ENCODE measurements at regions not wholly inside any gene's neighbourhood (a gene's known extent, or its start where the extent isn't known, plus 50 kb on each side); places are given as distances from the start of the nearest gene placed in this dataset.

- no peak for TF ChIP-seq CTCF (IDR thresholded peaks at IDR 0.05; ENCODE audit: insufficient read depth, low read length, poor library complexity, severe bottlenecking)
- H3K4me3 ChIP-seq (ENCODE audit: low read depth, low read length): no peak overlapping the region
- H3K36me3 ChIP-seq (ENCODE audit: control insufficient read depth, insufficient read depth, low read length): no peaks in the 10 kb centered on the region
- DNase-seq (ENCODE audit: low read depth): no peak
- no peaks in the 10 kb centered on the region for H3K27me3 ChIP-seq (ENCODE audit: control insufficient read depth, insufficient read depth, low read length)
Measured at GRCh38 chr2:2947406-2947805, 430.2 kb downstream of the EIPR1 start.

GRCh38 chr2:2942906-2943305, 434.7 kb downstream of the EIPR1 start:
- no peak for TF ChIP-seq CTCF (IDR thresholded peaks at IDR 0.05; ENCODE audit: insufficient read depth, low read length, poor library complexity, severe bottlenecking)

GRCh38 chr2:2942225-2942624, 435.4 kb downstream of the EIPR1 start:
- no peak for TF ChIP-seq CTCF (IDR thresholded peaks at IDR 0.05; ENCODE audit: insufficient read depth, low read length, poor library complexity, severe bottlenecking)
- no peak overlapping the region for H3K4me3 ChIP-seq (ENCODE audit: low read depth, low read length)
- no peak for DNase-seq (ENCODE audit: low read depth)
- no peaks in the 10 kb centered on the region for H3K36me3 ChIP-seq (ENCODE audit: control insufficient read depth, insufficient read depth, low read length)
- no peaks in the 10 kb centered on the region for H3K27me3 ChIP-seq (ENCODE audit: control insufficient read depth, insufficient read depth, low read length)

More at GRCh38 chr2:2942906-2943305, 434.7 kb downstream of the EIPR1 start:
- no peak for DNase-seq (ENCODE audit: low read depth)
- Histone ChIP-seq H3K36me3 (ENCODE audit: control insufficient read depth, insufficient read depth, low read length) (no peaks in the 10 kb centered on the region), H3K27me3 (ENCODE audit: control insufficient read depth, insufficient read depth, low read length) (no peaks in the 10 kb centered on the region), H3K4me3 (ENCODE audit: low read depth, low read length) (no peak overlapping the region)

GRCh38 chr2:2941205-2941604, 436.4 kb downstream of the EIPR1 start:
- H3K27me3 ChIP-seq (ENCODE audit: control insufficient read depth, insufficient read depth, low read length): no peaks in the 10 kb centered on the region
- no peak for DNase-seq (ENCODE audit: low read depth)
- no peak for TF ChIP-seq CTCF (IDR thresholded peaks at IDR 0.05; ENCODE audit: insufficient read depth, low read length, poor library complexity, severe bottlenecking)

GRCh38 chr2:2940702-2941101, 436.9 kb downstream of the EIPR1 start:
- TF ChIP-seq CTCF (IDR thresholded peaks at IDR 0.05; ENCODE audit: insufficient read depth, low read length, poor library complexity, severe bottlenecking): no peak
- DNase-seq (ENCODE audit: low read depth): no peak
- no peak overlapping the region for H3K4me3 ChIP-seq (ENCODE audit: low read depth, low read length)
- no peaks in the 10 kb centered on the region for H3K27me3 ChIP-seq (ENCODE audit: control insufficient read depth, insufficient read depth, low read length)
- H3K36me3 ChIP-seq (ENCODE audit: control insufficient read depth, insufficient read depth, low read length): no peaks in the 10 kb centered on the region

More at GRCh38 chr2:2941205-2941604, 436.4 kb downstream of the EIPR1 start:
- H3K4me3 ChIP-seq (ENCODE audit: low read depth, low read length): no peak overlapping the region
- H3K36me3 ChIP-seq (ENCODE audit: control insufficient read depth, insufficient read depth, low read length): no peaks in the 10 kb centered on the region

GRCh38 chr2:2940061-2940460, 437.6 kb downstream of the EIPR1 start:
- DNase-seq (ENCODE audit: low read depth): no peak
- no peak for TF ChIP-seq CTCF (IDR thresholded peaks at IDR 0.05; ENCODE audit: insufficient read depth, low read length, poor library complexity, severe bottlenecking)
- Histone ChIP-seq H3K36me3 (ENCODE audit: control insufficient read depth, insufficient read depth, low read length) (no peaks in the 10 kb centered on the region), H3K4me3 (ENCODE audit: low read depth, low read length) (no peak overlapping the region), H3K27me3 (ENCODE audit: control insufficient read depth, insufficient read depth, low read length) (no peaks in the 10 kb centered on the region)

Measured in kidney epithelial cell (primary cell).